Suprapubic skin (tissue), 4 donors: ENCODE measurements at regions not wholly inside any gene's neighbourhood (a gene's known extent, or its start where the extent isn't known, plus 50 kb on each side); places are given as distances from the start of the nearest gene placed in this dataset.
"Not testable (repeated sequence)": the region's sequence is repeated elsewhere in the genome, so short reads cannot be mapped to it uniquely, and the experiment has no call there.

Experiments used
- DNase-seq, 2 donors: peaks; one replicate each; pipeline ENCODE4 v3.0.0-alpha.2; 2019; ENCODE audit warnings: low spot score in 2 of 2
- H3K27ac ChIP-seq: fragments of 200-600 bp; sonication (generic); one replicate; pipeline ENCODE4 v1.5.1; 2019
- H3K27me3 ChIP-seq: fragments of 200-600 bp; sonication (generic); one replicate; pipeline ENCODE4 v1.5.1; 2019
- H3K36me3 ChIP-seq: fragments of 200-600 bp; sonication (generic); one replicate; pipeline ENCODE4 v1.5.1; 2019
- H3K4me1 ChIP-seq: fragments of 200-600 bp; sonication (generic); one replicate; pipeline ENCODE4 v1.5.1; 2019
- H3K4me3 ChIP-seq: fragments of 200-600 bp; sonication (generic); one replicate; pipeline ENCODE4 v1.5.1; 2019; ENCODE audit warnings: mild to moderate bottlenecking
- H3K9me3 ChIP-seq: fragments of 200-600 bp; sonication (generic); one replicate; pipeline ENCODE4 v1.5.1; 2019
- EP300 ChIP-seq: sonication (generic); formaldehyde crosslinking; IDR thresholded peaks from one replicate; pipeline ENCODE4 v1.6.1; 2017; ENCODE audit warnings: antibody characterized with exemption
- POLR2A ChIP-seq, 2 donors: fragments of 450-650 bp; IDR thresholded peaks; one replicate each; pipeline ENCODE4 v1.6.1; 2017; ENCODE audit warnings: antibody characterized with exemption in 2 of 2, mild to moderate bottlenecking in 2 of 2, moderate library complexity in 2 of 2
- POLR2AphosphoS5 ChIP-seq, 3 donors: sonication (generic); formaldehyde crosslinking; IDR thresholded peaks; one replicate each; pipeline ENCODE4 v1.6.1; 2017; ENCODE audit warnings: antibody characterized with exemption in 3 of 3
- WGBS: methylation state at CpG from one replicate; pipeline ENCODE4 v1.1.5; 2018; 5-methylcytosine and 5-hydroxymethylcytosine counted together
- TF ChIP-seq, protein P1 (sequence below), 2 donors: fragments of 200-600 bp in 1 of 2; fragments of 450-650 bp in 1 of 2; sonication (generic) in 1 of 2; IDR thresholded peaks; one replicate each; pipeline ENCODE4 v1.5.1; 2016 to 2019; ENCODE audit warnings: antibody characterized with exemption in 2 of 2, mild to moderate bottlenecking in 1 of 2, moderate library complexity in 1 of 2

DNA sequence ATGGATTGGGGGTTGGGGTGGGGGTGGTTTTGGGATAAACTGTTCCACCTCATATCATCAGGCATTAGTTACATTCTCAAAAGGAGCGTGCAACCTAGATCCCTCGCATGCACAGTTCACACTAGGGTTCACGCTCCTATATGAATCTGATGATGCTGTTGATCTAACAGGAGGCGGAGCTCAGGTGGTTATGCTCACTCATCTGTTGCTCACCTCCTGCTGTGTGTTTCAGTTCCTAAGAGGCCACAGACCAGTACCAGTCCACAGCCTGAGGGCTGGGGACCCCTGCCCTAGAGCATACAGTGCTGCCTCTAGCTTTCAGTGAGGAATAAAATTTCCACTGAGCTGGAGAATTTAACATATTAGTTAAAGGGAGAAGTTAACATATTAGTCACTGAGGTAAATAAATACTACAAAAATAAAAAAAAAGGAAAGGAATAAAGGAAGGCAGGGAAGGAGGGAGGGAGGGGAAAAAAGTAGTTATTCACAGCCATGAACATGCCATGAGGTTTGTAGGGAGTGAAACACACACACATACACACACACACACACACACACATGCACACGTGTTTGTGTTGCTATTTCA is 612.7 kb upstream of the TBX3 start:
- H3K27me3 ChIP-seq = no peaks in the 10 kb centered on the region
- WGBS = 85% methylated on average over 5 of the region's 5 CpGs
- no peak overlapping the region for H3K27ac ChIP-seq
- no peak overlapping the region for H3K4me3 ChIP-seq
- no peaks in the 10 kb centered on the region for H3K9me3 ChIP-seq
- H3K4me1 ChIP-seq = peaks cover 4% of the 10 kb centered on the region
- no peak for DNase-seq
- TF ChIP-seq POLR2AphosphoS5 (IDR thresholded peaks at IDR 0.05) (no peak), POLR2A (IDR thresholded peaks at IDR 0.05) (no peak), EP300 (no peak)
- TF ChIP-seq, protein P1, sequence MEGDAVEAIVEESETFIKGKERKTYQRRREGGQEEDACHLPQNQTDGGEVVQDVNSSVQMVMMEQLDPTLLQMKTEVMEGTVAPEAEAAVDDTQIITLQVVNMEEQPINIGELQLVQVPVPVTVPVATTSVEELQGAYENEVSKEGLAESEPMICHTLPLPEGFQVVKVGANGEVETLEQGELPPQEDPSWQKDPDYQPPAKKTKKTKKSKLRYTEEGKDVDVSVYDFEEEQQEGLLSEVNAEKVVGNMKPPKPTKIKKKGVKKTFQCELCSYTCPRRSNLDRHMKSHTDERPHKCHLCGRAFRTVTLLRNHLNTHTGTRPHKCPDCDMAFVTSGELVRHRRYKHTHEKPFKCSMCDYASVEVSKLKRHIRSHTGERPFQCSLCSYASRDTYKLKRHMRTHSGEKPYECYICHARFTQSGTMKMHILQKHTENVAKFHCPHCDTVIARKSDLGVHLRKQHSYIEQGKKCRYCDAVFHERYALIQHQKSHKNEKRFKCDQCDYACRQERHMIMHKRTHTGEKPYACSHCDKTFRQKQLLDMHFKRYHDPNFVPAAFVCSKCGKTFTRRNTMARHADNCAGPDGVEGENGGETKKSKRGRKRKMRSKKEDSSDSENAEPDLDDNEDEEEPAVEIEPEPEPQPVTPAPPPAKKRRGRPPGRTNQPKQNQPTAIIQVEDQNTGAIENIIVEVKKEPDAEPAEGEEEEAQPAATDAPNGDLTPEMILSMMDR (IDR thresholded peaks at IDR 0.05) = no peak
- no peaks in the 10 kb centered on the region for H3K36me3 ChIP-seq

DNA sequence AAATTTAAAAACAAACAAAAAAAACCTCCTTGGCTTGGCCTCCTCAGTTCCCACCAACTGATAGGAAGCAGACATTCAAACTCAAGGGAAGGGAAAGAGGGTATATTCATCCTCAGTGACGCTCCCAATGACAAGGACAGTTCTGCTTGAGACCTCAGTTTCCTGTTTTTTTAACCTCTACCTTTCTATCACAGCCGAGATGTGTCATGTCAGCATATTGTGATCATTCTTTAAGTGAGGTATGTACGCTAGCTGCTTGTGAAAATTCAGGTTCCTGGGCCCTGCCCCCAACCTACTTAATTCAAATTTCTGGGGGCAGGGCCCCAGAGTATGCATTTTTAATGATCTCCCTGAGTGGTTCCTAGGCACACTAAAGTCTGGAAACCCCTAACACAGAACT is 611.9 kb upstream of the TBX3 start:
- TF ChIP-seq POLR2A (IDR thresholded peaks at IDR 0.05) (no peak), POLR2AphosphoS5 (IDR thresholded peaks at IDR 0.05) (no peak), EP300 (no peak)
- TF ChIP-seq, protein P1 (IDR thresholded peaks at IDR 0.05) = no peak
- 94% methylated on average over 3 of the region's 3 CpGs for WGBS

DNA sequence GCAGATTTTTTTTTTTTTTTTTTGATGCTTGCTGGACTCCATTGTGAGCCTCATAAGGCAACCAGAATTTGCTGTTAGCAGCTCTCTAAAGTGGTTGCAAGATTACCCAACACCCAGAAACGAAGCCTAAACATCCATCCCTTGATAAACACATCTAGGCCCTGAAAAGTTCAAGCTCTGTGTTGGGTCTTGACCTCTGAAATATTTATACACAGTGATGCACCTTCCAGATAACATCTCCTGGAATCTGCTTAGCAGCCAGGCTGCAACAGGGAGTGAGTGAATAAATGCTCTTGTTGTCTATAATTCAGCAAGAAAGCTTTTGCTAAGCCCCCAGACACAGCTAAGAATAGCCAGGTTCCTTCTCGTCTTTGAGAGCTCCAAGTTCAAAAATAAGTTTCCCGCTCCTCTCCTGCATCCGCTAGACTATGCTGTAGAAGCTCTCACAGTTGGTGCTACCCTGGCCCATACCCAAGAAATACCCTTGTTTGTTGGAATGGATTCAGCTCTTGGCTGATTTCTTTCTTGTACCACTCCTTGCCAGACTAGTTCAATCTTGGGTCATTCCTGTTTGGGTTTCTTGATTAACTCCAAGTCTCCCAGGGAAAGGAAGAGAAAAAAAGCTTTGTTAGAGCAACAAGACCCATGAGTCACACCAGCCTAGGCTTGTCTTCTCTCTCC is 610.6 kb upstream of the TBX3 start:
- DNase-seq = no peak
- no peaks in the 10 kb centered on the region for H3K36me3 ChIP-seq
- peaks cover 4% of the 10 kb centered on the region for H3K4me1 ChIP-seq
- H3K9me3 ChIP-seq = no peaks in the 10 kb centered on the region
- no peaks in the 10 kb centered on the region for H3K27me3 ChIP-seq
- H3K27ac ChIP-seq = no peak overlapping the region
- TF ChIP-seq EP300 (no peak), POLR2A (IDR thresholded peaks at IDR 0.05) (no peak), POLR2AphosphoS5 (IDR thresholded peaks at IDR 0.05) (no peak)
- TF ChIP-seq, protein P1 (IDR thresholded peaks at IDR 0.05) = no peak
- 69% methylated on average over 4 of the region's 4 CpGs for WGBS
- H3K4me3 ChIP-seq = no peak overlapping the region

More for the DNA sequence above, 611.9 kb upstream of the TBX3 start:
- DNase-seq = no peak
- no peaks in the 10 kb centered on the region for H3K9me3 ChIP-seq
- peaks cover 4% of the 10 kb centered on the region for H3K4me1 ChIP-seq
- no peaks in the 10 kb centered on the region for H3K36me3 ChIP-seq
- H3K27ac ChIP-seq = no peak overlapping the region
- H3K27me3 ChIP-seq = no peaks in the 10 kb centered on the region
- no peak overlapping the region for H3K4me3 ChIP-seq

DNA sequence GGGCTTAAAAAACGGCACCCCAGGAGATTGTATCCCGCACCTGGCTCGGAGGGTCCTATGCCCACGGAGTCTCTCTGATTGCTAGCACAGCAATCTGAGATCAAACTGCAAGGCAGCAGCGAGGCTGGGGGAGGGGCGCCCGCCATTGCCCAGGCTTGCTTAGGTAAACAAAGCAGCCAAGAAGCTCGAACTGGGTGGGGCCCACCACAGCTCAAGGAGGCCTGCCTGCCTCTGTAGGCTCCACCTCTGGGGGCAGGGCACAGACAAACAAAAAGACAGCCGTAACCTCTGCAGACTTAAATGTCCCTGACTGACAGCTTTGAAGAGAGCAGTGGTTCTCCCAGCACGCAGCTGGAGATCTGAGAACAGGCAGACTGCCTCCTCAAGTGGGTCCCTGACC is 601.5 kb upstream of the TBX3 start:
- not testable (repeated sequence) for H3K4me3 ChIP-seq, H3K27me3 ChIP-seq, H3K36me3 ChIP-seq, H3K27ac ChIP-seq, H3K4me1 ChIP-seq, DNase-seq, H3K9me3 ChIP-seq
- 100% methylated on average over 3 of the region's 10 CpGs for WGBS

DNA sequence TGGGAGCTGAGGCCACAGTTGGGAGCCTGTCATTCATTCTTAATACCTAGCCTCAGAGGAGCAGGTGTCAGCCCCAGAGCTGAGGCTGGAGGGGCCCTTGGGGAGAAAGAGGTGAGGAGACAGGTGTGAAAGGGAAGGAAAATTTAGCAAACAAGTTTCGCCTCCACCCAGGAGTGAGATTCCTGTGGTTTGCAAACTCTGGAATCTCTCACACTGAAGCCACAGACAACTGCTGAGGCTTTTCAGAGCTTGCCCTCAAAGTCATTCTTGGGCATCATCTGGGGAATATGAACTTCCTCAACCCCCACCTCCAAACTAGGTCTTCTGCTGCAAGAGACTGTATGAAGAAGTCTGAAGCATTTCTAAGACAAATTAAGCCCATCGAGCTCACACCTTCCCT is 589.5 kb upstream of the TBX3 start:
- H3K36me3 ChIP-seq = no peaks in the 10 kb centered on the region
- H3K4me3 ChIP-seq = no peak overlapping the region
- no peaks in the 10 kb centered on the region for H3K4me1 ChIP-seq
- DNase-seq = no peak
- H3K27ac ChIP-seq = no peak overlapping the region
- 79% methylated on average over 2 of the region's 2 CpGs for WGBS
- H3K9me3 ChIP-seq = no peaks in the 10 kb centered on the region
- H3K27me3 ChIP-seq = no peaks in the 10 kb centered on the region
- no peak for TF ChIP-seq POLR2A (IDR thresholded peaks at IDR 0.05)
- TF ChIP-seq POLR2AphosphoS5 (IDR thresholded peaks at IDR 0.05) = no peak
- TF ChIP-seq EP300 = no peak
- TF ChIP-seq, protein P1 (IDR thresholded peaks at IDR 0.05) = no peak
